AG09309 (cell line): ENCODE measurements at regions not wholly inside any gene's neighbourhood (a gene's known extent, or its start where the extent isn't known, plus 50 kb on each side); places are given as distances from the start of the nearest gene placed in this dataset.

Experiments used
- DNase-seq: peaks from one replicate; pipeline ENCODE4 v3.0.0-alpha.2; 2010; ENCODE audit warnings: low read depth
- H3K4me3 ChIP-seq: 2 replicates; pipeline ENCODE4 v1.5.1; 2011; ENCODE audit warnings: mild to moderate bottlenecking, low read depth, low read length, moderate library complexity; ENCODE audit not compliant: control insufficient read depth
- TF ChIP-seq, protein P1 (sequence below): IDR thresholded peaks from 2 replicates; pipeline ENCODE4 v1.5.1; 2011; ENCODE audit warnings: mild to moderate bottlenecking, low read depth, low read length, inconsistent platforms; ENCODE audit not compliant: insufficient read depth, control insufficient read depth; ENCODE audit errors: missing control alignments

DNA sequence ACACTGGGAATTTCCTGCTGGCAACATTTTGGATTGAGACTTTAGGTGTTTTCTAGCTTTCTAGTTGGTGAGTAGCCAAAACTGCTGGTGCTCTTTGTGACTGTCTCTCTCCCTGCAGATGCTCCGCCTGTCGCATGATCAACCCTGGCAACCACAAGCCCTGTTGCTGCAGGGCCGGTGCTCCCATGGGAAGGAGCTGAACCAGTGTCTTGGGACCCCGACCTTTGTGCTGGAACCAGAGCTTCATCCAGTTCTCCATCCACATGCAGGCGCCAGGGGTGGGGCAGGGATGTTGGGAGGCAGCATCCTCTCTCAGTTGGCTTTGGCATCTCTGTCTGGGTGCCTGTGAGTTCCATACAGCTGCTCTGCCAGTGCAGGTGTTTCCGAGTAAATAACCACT, 306.2 kb upstream of the MKI67 start:
- TF ChIP-seq, protein P1, sequence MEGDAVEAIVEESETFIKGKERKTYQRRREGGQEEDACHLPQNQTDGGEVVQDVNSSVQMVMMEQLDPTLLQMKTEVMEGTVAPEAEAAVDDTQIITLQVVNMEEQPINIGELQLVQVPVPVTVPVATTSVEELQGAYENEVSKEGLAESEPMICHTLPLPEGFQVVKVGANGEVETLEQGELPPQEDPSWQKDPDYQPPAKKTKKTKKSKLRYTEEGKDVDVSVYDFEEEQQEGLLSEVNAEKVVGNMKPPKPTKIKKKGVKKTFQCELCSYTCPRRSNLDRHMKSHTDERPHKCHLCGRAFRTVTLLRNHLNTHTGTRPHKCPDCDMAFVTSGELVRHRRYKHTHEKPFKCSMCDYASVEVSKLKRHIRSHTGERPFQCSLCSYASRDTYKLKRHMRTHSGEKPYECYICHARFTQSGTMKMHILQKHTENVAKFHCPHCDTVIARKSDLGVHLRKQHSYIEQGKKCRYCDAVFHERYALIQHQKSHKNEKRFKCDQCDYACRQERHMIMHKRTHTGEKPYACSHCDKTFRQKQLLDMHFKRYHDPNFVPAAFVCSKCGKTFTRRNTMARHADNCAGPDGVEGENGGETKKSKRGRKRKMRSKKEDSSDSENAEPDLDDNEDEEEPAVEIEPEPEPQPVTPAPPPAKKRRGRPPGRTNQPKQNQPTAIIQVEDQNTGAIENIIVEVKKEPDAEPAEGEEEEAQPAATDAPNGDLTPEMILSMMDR = no peak
- no peak for DNase-seq
- no peak overlapping the region for H3K4me3 ChIP-seq

DNA sequence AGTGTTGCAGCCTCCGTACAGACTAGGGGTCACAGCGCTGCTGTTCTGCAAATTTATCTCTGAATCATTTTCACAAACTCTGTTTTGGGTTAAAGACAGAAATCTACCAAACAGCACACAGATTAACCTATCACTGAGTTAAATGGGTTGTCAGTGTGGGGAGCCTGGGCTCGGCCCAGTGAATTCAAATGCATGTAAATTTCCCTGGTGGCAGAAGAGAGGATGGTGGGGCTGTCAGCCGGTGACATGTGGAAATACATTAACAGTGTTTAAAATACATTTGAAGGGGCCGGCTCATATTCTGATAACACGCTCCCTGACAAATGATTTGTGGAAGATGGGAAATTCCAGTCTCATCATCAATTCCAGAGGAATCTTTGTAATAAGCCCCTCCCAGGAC, 309.6 kb upstream of the MKI67 start:
- DNase-seq = no peak
- no peak overlapping the region for H3K4me3 ChIP-seq
- TF ChIP-seq, protein P1 = no peak

DNA sequence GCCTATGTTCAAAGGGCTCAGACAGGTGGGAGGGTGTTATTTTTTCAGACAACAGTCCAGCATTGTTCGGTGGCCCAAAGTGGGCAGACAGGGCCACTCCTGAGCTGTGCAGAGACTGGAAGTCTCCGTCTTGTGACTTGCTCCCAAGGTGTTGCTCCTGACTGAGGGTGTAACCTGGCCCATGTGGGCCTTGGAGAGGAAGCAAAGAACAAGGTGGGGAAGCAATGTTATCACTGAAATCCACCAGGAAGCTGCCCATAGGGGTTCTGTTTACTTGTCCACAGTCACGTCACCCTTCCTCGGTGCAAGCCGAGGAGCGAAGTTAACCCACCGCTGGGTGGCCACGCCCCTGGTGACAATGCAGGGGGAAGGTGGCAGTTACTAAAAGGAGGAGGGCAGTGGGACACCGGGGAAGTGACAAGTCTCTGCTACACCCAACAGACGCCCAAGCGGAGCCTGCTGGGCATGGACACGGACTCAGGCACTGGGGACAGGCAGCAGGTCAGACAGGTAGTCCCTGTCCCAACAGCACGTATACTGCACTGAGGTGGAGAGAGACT, 311.6 kb upstream of the MKI67 start:
- no peak for DNase-seq
- H3K4me3 ChIP-seq = no peak overlapping the region
- TF ChIP-seq, protein P1 = no peak

DNA sequence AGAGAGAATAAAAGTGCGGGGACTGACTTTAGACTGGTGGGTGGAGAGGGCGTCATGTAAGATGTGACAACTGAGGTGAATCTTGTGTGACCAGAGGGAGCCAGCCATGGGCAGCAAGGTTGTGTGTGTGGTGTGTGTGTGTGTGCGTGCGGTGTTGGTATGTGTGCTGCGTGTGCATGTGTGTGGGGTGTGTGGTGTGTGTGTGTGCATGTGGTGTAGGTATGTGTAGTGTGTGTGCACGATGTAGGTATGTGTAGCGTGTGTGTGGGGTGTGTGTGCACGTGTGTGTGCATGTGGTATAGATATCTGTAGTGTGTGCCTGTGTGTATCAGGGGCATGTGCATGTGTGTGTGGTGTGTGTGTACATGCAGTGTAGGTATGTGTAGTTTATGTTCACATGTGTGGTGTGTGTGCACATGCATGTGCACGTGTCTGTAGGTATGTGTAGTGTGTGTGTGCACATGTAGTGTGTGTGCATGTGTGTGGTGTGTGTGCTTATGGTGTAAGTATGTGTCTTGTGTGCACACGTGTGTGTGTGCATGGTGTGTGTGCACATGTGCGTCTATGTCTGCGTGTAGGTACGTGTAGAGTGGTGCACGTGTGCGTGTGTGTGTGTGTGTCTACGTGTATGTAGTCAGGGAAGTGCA, 312.3 kb upstream of the MKI67 start:
- TF ChIP-seq, protein P1 = no peak
- DNase-seq = no peak
- H3K4me3 ChIP-seq = no peak overlapping the region

DNA sequence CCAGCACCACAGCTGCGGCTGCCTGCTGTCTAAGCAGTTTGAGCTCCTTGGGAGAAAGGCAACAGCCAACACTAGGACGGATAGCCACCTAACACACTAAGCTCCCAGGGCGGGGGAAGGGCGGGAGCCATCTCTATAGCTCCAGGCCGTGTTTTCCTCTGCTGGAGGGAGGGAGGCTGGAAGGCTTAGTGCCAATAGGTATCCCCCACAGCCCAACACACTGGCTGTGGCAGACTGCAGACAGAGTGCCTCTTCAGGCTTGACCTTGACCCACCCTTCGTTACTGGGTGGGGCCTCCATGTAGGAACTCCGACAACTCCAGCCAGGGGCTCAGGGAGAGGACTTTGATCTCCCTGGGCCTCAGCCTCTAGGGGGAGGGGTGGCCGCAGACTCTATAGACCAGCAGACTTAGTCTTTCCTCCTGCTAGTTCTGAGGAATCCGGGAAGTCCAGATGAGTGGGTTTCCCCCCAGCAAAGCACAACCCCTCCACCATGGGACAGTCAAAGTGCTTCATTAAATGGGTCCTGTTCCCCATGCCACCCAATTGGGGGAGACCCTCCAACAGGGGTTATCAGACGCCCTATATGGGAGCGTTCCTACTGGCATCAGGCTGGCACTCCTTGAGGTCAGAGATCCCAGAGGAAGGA, 314.4 kb upstream of the MKI67 start:
- H3K4me3 ChIP-seq = no peak overlapping the region
- TF ChIP-seq, protein P1 = no peak
- no peak for DNase-seq

DNA sequence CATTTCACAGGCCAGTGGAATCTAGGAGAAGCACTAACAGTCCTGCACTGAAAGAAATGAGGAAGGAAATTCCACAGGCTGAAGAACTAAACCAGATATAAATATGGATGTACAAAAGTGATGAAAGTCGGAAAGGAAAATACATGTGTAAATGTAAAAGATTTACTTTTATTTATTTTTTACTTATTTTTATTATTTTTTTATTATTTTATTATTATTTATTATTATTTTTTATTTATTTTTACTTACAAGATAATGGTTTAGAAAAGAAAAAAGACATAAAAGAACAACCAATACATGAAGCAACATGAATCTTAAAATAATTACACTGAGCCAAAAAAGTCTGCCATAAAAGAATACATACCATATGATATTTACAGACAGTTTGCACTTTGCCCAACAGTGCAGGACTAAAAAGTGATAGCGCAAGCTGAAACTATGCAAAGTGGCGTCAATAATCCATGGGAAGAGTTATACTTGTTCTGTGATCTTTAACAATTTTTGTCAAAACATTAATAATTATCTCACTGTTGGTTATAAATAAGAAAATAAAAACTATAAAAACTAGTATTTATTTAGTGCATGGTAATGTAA, 317.8 kb upstream of the MKI67 start:
- DNase-seq = no peak
- TF ChIP-seq, protein P1 = no peak
- no peak overlapping the region for H3K4me3 ChIP-seq
